Neuron (in vitro differentiated cells): ENCODE measurements at regions not wholly inside any gene's neighbourhood (a gene's known extent, or its start where the extent isn't known, plus 50 kb on each side); places are given as distances from the start of the nearest gene placed in this dataset.

Source experiments
- H2AFZ ChIP-seq: one replicate; pipeline ENCODE4 v1.6.1; 2013; ENCODE audit warnings: low read depth, mild to moderate bottlenecking, inconsistent platforms, low read length, moderate library complexity
- H3K27me3 ChIP-seq: one replicate; pipeline ENCODE4 v1.6.1; 2013; ENCODE audit warnings: low read length; ENCODE audit not compliant: insufficient read depth
- H3K36me3 ChIP-seq: one replicate; pipeline ENCODE4 v1.6.1; 2013; ENCODE audit warnings: low read length; ENCODE audit not compliant: insufficient read depth
- H3K4me1 ChIP-seq: one replicate; pipeline ENCODE4 v1.6.1; 2013; ENCODE audit warnings: low read length; ENCODE audit not compliant: insufficient read depth
- H3K4me3 ChIP-seq: 2 replicates; pipeline ENCODE4 v1.5.1; 2013; ENCODE audit warnings: mild to moderate bottlenecking, low read length, moderate library complexity
- H3K9me3 ChIP-seq: one replicate; pipeline ENCODE4 v1.6.1; 2013; ENCODE audit warnings: low read length

DNA sequence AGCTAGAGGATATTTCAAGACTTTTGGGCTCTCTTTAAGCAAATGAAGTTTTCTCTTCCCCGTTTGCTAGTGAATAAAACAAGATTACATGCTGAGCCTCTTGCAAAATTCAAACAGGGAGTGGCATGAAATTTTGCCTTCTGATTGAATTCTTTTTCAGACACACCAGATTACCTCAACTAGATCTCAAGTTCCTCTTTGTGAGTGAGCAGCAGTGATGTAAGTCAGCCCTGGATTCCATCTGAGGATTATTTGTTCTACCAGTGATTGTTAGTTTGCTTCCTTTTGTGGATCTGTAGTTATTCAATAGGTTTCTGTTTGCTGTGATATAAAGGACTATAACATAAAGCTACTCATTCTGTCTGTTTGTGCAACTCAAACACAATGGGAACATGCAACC is 407.7 kb downstream of the LMO7 start:
- no peak overlapping the region for H2AFZ ChIP-seq
- no peaks in the 10 kb centered on the region for H3K27me3 ChIP-seq
- H3K4me3 ChIP-seq = no peak overlapping the region
- H3K9me3 ChIP-seq = no peaks in the 10 kb centered on the region
- H3K4me1 ChIP-seq = no peaks in the 10 kb centered on the region
- H3K36me3 ChIP-seq = no peaks in the 10 kb centered on the region

GRCh38 chr13:76038920-76039716 is 403.0 kb downstream of the LMO7 start:
- H3K4me3 ChIP-seq = no peak overlapping the region
- no peak overlapping the region for H2AFZ ChIP-seq
- H3K4me1 ChIP-seq = no peaks in the 10 kb centered on the region
- no peaks in the 10 kb centered on the region for H3K9me3 ChIP-seq
- H3K36me3 ChIP-seq = no peaks in the 10 kb centered on the region
- H3K27me3 ChIP-seq = no peaks in the 10 kb centered on the region

DNA sequence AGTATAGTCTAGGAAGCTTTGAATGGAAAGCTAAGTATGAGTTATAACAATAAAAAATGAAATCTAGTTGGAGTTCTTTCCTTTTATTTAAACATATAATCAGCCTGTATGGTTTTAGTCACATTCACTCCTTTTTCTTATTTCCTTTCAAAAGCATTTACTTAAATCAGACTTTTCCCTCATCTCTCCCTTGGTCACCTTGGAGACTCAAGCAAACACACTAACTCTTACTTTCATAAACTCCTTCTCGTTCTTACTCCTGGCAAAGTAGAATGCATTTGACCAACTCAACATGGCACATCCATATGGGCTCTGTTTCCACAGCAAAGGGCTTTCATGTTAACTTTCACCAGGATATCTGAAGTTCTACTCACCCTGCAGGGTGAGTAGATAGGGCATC is 400.0 kb downstream of the LMO7 start:
- H3K36me3 ChIP-seq = no peaks in the 10 kb centered on the region
- H3K4me3 ChIP-seq = no peak overlapping the region
- H3K9me3 ChIP-seq = no peaks in the 10 kb centered on the region
- H3K4me1 ChIP-seq = no peaks in the 10 kb centered on the region
- no peak overlapping the region for H2AFZ ChIP-seq
- no peaks in the 10 kb centered on the region for H3K27me3 ChIP-seq

- H3K4me1 ChIP-seq = no peaks in the 10 kb centered on the region
- H2AFZ ChIP-seq = no peak overlapping the region
- H3K9me3 ChIP-seq = no peaks in the 10 kb centered on the region
Measured at GRCh38 chr13:76035711-76036110, 399.6 kb downstream of the LMO7 start.

GRCh38 chr13:76029706-76030105 is 393.6 kb downstream of the LMO7 start:
- Histone ChIP-seq H3K27me3 (no peaks in the 10 kb centered on the region), H3K4me1 (peaks cover 6% of the 10 kb centered on the region), H2AFZ (no peak overlapping the region), H3K9me3 (no peaks in the 10 kb centered on the region), H3K36me3 (no peaks in the 10 kb centered on the region), H3K4me3 (no peak overlapping the region)

More at GRCh38 chr13:76035711-76036110, 399.6 kb downstream of the LMO7 start:
- Histone ChIP-seq H3K4me3 (no peak overlapping the region), H3K36me3 (no peaks in the 10 kb centered on the region), H3K27me3 (no peaks in the 10 kb centered on the region)

- no peaks in the 10 kb centered on the region for H3K9me3 ChIP-seq
Measured at GRCh38 chr13:76029088-76029487, 393.0 kb downstream of the LMO7 start.

GRCh38 chr13:76027131-76027530 is 391.0 kb downstream of the LMO7 start:
- no peaks in the 10 kb centered on the region for H3K9me3 ChIP-seq

More at GRCh38 chr13:76029088-76029487, 393.0 kb downstream of the LMO7 start:
- H2AFZ ChIP-seq = no peak overlapping the region
- H3K4me3 ChIP-seq = no peak overlapping the region
- H3K27me3 ChIP-seq = no peaks in the 10 kb centered on the region
- H3K4me1 ChIP-seq = peaks cover 6% of the 10 kb centered on the region
- no peaks in the 10 kb centered on the region for H3K36me3 ChIP-seq

GRCh38 chr13:76025392-76025791 is 389.3 kb downstream of the LMO7 start:
- Histone ChIP-seq H3K9me3 (no peaks in the 10 kb centered on the region), H3K4me3 (no peak overlapping the region), H3K27me3 (no peaks in the 10 kb centered on the region), H2AFZ (no peak overlapping the region), H3K4me1 (peaks cover 6% of the 10 kb centered on the region), H3K36me3 (no peaks in the 10 kb centered on the region)

More at GRCh38 chr13:76027131-76027530, 391.0 kb downstream of the LMO7 start:
- Histone ChIP-seq H3K36me3 (no peaks in the 10 kb centered on the region), H2AFZ (no peak overlapping the region), H3K4me3 (no peak overlapping the region), H3K4me1 (peaks cover 6% of the 10 kb centered on the region), H3K27me3 (no peaks in the 10 kb centered on the region)

GRCh38 chr13:76024151-76024550 is 388.0 kb downstream of the LMO7 start:
- Histone ChIP-seq H3K9me3 (no peaks in the 10 kb centered on the region), H2AFZ (no peak overlapping the region), H3K36me3 (no peaks in the 10 kb centered on the region), H3K4me3 (no peak overlapping the region), H3K27me3 (no peaks in the 10 kb centered on the region), H3K4me1 (peaks cover 6% of the 10 kb centered on the region)

GRCh38 chr13:76023652-76024051 is 387.5 kb downstream of the LMO7 start:
- H3K9me3 ChIP-seq = no peaks in the 10 kb centered on the region
- no peak overlapping the region for H3K4me3 ChIP-seq
- H3K4me1 ChIP-seq = peaks cover 6% of the 10 kb centered on the region
- no peaks in the 10 kb centered on the region for H3K27me3 ChIP-seq
- H2AFZ ChIP-seq = no peak overlapping the region
- no peaks in the 10 kb centered on the region for H3K36me3 ChIP-seq

DNA sequence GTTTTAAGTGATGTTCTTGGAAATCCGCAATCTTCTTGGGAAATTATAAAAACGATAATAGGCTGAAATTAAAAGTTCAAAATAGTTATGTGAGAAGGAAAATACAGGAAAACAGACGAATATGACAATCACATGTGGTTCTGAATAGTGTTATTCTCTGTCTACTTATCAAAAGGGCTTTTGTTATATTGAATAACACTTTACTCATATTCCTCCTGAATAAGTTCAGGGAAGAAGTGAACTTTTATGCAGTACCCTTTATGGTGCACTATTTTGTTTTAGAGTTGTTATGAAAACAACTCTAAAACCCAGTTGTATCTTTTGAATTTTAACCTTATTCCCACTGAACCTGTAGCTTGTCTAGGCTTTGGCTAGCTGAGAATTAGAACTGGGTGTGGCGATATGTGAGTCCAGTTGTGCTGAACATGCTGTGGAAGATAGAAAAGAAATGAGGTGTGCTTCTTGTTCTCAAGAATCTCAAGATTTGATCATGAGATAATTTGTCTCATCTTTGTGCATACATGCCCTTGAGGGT is 384.4 kb downstream of the LMO7 start:
- no peaks in the 10 kb centered on the region for H3K27me3 ChIP-seq

DNA sequence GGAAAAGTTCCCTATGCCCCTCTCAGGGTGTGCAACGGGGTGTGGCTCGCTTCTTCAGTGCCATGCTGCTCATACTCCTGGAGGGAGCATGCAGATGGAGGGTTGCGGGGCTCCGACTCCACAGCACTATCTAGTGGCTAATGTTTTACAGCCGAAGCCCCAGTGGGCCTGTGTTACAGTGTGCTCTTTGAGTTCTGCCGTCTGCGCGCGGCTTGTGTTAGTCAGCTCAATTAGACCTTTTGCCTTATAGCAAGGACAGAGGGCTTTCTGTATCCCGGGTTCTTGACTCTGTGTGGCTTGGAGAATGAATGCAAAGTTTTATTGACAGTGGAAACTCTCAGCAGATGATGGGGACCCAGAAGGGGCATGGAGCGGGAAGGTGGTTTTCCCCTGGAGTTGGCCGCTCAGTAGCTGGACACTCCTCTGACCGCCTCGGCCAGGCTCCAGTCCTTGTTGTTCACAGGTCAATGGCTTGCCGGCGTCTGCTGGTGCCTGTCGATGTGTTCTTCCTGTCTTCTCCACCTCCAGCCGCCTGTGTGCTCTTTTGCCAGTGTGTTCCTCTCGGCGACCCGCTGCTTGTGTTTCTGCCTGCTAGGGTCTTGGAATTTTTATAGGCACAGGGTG is 383.4 kb downstream of the LMO7 start:
- H3K36me3 ChIP-seq = no peaks in the 10 kb centered on the region
- H3K27me3 ChIP-seq = no peaks in the 10 kb centered on the region
- H3K4me1 ChIP-seq = no peaks in the 10 kb centered on the region
- no peak overlapping the region for H2AFZ ChIP-seq
- H3K9me3 ChIP-seq = no peaks in the 10 kb centered on the region
- no peak overlapping the region for H3K4me3 ChIP-seq

More for the DNA sequence above, 384.4 kb downstream of the LMO7 start:
- H3K36me3 ChIP-seq = no peaks in the 10 kb centered on the region
- H2AFZ ChIP-seq = no peak overlapping the region
- no peak overlapping the region for H3K4me3 ChIP-seq
- H3K4me1 ChIP-seq = no peaks in the 10 kb centered on the region
- H3K9me3 ChIP-seq = no peaks in the 10 kb centered on the region

DNA sequence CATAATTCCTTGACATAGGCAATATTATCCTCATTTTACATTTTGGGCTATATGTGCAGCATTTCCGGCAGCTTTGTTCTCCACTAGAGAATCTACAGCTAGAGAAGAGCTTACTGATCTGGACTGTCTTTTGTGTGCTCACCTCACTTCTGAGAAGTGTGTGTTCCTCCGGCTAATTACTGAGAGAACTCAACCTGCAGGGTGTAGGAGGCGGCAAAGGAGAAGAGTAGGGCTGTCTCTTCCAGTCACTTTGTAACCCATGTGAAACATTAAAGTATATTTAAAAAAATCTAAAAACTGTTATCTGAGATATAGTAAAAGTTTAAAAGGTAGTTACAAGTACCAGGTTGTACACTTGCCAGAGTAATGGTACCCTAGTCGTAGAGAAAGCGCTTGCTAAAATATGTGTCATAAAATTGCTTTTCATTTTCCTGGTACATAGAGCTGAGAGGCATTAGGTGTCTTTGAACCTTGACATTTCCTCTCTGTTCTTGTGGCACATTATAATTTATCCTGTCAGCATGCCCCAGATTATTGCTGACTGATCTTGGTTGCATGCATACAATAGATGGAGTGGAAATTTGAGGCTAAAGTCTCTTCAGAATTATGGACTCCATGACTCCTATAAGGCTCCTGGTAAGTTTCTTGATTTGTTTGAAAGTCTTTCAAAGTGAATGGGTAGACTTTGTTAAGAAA is 381.9 kb downstream of the LMO7 start:
- H2AFZ ChIP-seq = no peak overlapping the region
- H3K4me3 ChIP-seq = no peak overlapping the region
- no peaks in the 10 kb centered on the region for H3K9me3 ChIP-seq
- H3K36me3 ChIP-seq = no peaks in the 10 kb centered on the region
- H3K27me3 ChIP-seq = no peaks in the 10 kb centered on the region
- H3K4me1 ChIP-seq = no peaks in the 10 kb centered on the region
